H1 (cell line): ENCODE measurements at regions not wholly inside any gene's neighbourhood (a gene's known extent, or its start where the extent isn't known, plus 50 kb on each side); places are given as distances from the start of the nearest gene placed in this dataset.

Experiments
- BCL11A ChIP-seq, 2 experiments: IDR thresholded peaks; one replicate each; pipeline ENCODE4 v1.6.1; 2011; ENCODE audit warnings: low read depth in 2 of 2, low read length in 2 of 2, mild to moderate bottlenecking in 2 of 2
- PHF8 ChIP-seq: fragments of 200-600 bp; sonication (generic); conservative IDR thresholded peaks from 2 replicates; pipeline ENCODE4 v1.7.1; 2012; ENCODE audit warnings: low read depth, mild to moderate bottlenecking, inconsistent platforms, low read length, moderate library complexity
- RFX5 ChIP-seq: IDR thresholded peaks from 2 replicates; pipeline ENCODE4 v1.6.1; 2011; ENCODE audit warnings: low read depth, low read length, improper control_type of control experiment, borderline replicate concordance
- TF ChIP-seq, protein P1 (sequence below): IDR thresholded peaks from 2 replicates; pipeline ENCODE4 v1.6.1; 2011; ENCODE audit warnings: low read length, improper control_type of control experiment
- TF ChIP-seq, protein P2 (sequence below): IDR thresholded peaks from 2 replicates; pipeline ENCODE4 v1.6.1; 2012; ENCODE audit warnings: low read length, inconsistent platforms

DNA sequence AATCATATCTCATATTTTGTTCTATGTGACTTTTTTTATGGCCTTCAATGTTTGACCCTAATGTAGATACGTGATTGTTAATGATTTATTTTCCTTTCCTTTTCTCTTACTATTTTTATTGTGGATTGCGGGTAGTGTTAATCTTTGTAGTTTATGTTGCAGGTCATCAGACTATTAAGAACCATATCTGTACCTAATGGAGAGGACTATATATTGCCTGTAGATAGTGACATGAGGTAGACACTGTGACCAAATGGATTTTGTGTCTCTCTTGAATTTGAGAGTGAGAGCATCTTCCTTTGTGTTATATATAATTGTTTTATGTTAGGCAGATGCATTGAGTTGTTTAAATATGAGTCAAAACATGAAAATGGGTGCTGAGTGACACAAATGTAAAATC, 543.4 kb upstream of the MGAT4C start (continued):
- TF ChIP-seq, protein P1, sequence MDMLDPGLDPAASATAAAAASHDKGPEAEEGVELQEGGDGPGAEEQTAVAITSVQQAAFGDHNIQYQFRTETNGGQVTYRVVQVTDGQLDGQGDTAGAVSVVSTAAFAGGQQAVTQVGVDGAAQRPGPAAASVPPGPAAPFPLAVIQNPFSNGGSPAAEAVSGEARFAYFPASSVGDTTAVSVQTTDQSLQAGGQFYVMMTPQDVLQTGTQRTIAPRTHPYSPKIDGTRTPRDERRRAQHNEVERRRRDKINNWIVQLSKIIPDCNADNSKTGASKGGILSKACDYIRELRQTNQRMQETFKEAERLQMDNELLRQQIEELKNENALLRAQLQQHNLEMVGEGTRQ, result no peak
- TF ChIP-seq, protein P2, sequence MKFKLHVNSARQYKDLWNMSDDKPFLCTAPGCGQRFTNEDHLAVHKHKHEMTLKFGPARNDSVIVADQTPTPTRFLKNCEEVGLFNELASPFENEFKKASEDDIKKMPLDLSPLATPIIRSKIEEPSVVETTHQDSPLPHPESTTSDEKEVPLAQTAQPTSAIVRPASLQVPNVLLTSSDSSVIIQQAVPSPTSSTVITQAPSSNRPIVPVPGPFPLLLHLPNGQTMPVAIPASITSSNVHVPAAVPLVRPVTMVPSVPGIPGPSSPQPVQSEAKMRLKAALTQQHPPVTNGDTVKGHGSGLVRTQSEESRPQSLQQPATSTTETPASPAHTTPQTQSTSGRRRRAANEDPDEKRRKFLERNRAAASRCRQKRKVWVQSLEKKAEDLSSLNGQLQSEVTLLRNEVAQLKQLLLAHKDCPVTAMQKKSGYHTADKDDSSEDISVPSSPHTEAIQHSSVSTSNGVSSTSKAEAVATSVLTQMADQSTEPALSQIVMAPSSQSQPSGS, result no peak
- TF ChIP-seq RFX5 (no peak), BCL11A (IDR thresholded peaks at IDR 0.05; ENCODE audit: low read depth in 2 of 2, low read length in 2 of 2) (no peak), PHF8 (no peak)
- TF ChIP-seq, all 59 proteins: peak for 0
